ES-I3 (cell line): ENCODE measurements at regions not wholly inside any gene's neighbourhood (a gene's known extent, or its start where the extent isn't known, plus 50 kb on each side); places are given as distances from the start of the nearest gene placed in this dataset.

ENCODE experiments used
- H3K36me3 ChIP-seq: 2 replicates; pipeline ENCODE4 v1.6.1; 2013; ENCODE audit warnings: mild to moderate bottlenecking, low read length, control low read depth, moderate library complexity; ENCODE audit not compliant: insufficient read depth
- H3K4me1 ChIP-seq: 2 replicates; pipeline ENCODE4 v1.6.1; 2013; ENCODE audit warnings: mild to moderate bottlenecking, control low read depth, low read length; ENCODE audit not compliant: insufficient read depth
- H3K9ac ChIP-seq: 2 replicates; pipeline ENCODE4 v1.6.1; 2013; ENCODE audit warnings: low read depth, mild to moderate bottlenecking, low read length, moderate library complexity
- H3K9me3 ChIP-seq: 2 replicates; pipeline ENCODE4 v1.6.1; 2013; ENCODE audit warnings: mild to moderate bottlenecking, low read length, moderate library complexity; ENCODE audit not compliant: control insufficient read depth, insufficient read depth

DNA sequence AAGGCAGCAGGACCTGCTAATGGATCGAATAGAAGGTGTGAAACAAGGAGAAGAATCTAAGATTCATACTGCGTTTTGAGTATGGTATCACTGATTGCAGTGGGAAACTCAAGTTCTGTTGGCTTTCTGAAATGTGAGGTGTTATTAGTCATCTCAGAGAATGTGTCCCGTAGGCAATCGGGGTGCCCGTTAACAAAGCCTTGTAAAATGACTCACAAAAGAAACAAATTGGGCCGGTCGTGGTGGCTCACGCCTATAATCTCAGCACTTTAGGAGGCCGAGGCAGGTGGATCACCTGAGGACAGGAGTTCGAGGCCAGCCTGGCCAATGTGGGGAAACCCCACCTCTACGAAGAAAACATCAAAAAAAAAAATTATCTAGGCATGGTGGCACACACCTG is 118.2 kb upstream of the C7orf33 start:
- no peaks in the 10 kb centered on the region for H3K9me3 ChIP-seq
- H3K9ac ChIP-seq, result no peak overlapping the region
- no peaks in the 10 kb centered on the region for H3K36me3 ChIP-seq
- H3K4me1 ChIP-seq, result no peaks in the 10 kb centered on the region

DNA sequence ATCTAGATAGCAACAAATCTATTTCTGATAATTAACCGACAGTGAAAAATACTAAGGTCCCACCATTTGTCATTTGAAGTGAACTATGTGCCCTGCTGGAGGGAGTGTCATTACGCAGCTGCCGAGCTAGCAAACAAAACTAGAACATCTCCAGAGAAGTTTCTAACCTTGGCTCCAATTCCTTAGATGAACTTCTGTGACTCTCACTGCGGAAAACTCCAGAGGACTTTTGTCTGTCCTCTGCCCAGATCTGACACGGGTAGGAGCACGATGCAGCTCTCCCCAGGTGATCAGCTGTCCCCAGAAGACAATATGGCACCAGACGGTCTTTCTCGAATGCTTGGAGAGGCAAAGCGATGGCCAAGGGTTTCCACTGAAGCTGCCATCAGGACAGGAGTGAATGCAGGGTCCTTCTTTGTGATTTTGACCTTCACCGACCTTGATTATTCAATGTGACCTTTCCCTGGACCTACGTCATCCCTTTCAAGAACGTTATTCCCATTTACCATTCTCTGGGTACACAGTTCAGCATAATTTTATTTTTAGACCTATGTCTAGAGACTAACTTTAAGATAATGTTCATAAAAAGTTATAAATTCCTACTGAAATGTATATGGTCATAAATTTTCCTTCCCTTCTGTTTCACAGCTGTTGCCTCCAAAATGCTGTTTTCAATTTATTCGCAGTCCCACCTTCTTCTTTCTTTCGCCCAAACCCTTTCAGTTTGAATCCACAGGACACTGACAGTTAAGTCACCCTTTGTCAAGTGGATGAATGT is 116.7 kb upstream of the C7orf33 start:
- Histone ChIP-seq H3K9me3 (no peaks in the 10 kb centered on the region), H3K9ac (no peak overlapping the region), H3K4me1 (peaks cover 5% of the 10 kb centered on the region), H3K36me3 (no peaks in the 10 kb centered on the region)

- H3K36me3 ChIP-seq, result no peaks in the 10 kb centered on the region
- H3K9me3 ChIP-seq, result no peaks in the 10 kb centered on the region
- peaks cover 10% of the 10 kb centered on the region for H3K4me1 ChIP-seq
- H3K9ac ChIP-seq, result no peak overlapping the region
Measured at GRCh38 chr7:148474481-148475025, 116.0 kb upstream of the C7orf33 start.

GRCh38 chr7:148478551-148478950 is 112.0 kb upstream of the C7orf33 start:
- Histone ChIP-seq H3K9ac (no peak overlapping the region), H3K4me1 (peaks cover 10% of the 10 kb centered on the region), H3K36me3 (no peaks in the 10 kb centered on the region), H3K9me3 (no peaks in the 10 kb centered on the region)

- H3K4me1 ChIP-seq, result peaks cover 10% of the 10 kb centered on the region
- H3K9ac ChIP-seq, result no peak overlapping the region
- no peaks in the 10 kb centered on the region for H3K9me3 ChIP-seq
- no peaks in the 10 kb centered on the region for H3K36me3 ChIP-seq
Measured at GRCh38 chr7:148480479-148481146, 110.0 kb upstream of the C7orf33 start.

DNA sequence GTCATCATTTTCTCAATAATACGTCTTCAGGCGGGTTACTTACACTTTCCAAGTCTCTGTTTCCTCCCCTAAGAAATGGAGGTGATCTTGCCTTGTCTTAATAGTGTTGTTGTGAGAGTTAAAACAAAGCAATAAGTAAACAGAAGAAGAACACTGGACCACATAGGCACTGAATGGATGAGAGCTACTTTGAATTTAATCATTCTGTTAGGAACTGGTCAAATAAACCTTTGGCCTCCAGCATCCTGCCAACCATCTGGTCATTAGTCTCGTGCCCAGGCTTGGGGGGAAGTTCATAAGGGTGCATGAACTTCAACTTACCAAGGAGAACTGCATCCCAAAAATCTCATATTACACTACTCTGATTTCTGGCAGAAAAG is 109.4 kb upstream of the C7orf33 start:
- Histone ChIP-seq H3K9me3 (no peaks in the 10 kb centered on the region), H3K36me3 (no peaks in the 10 kb centered on the region), H3K9ac (no peak overlapping the region), H3K4me1 (peaks cover 10% of the 10 kb centered on the region)

GRCh38 chr7:148481971-148482626 is 108.5 kb upstream of the C7orf33 start:
- no peaks in the 10 kb centered on the region for H3K36me3 ChIP-seq
- H3K4me1 ChIP-seq, result peaks cover 10% of the 10 kb centered on the region
- no peaks in the 10 kb centered on the region for H3K9me3 ChIP-seq
- no peak overlapping the region for H3K9ac ChIP-seq

GRCh38 chr7:148483515-148484308 is 106.9 kb upstream of the C7orf33 start:
- Histone ChIP-seq H3K36me3 (no peaks in the 10 kb centered on the region), H3K4me1 (peaks cover 7% of the 10 kb centered on the region), H3K9ac (no peak overlapping the region), H3K9me3 (no peaks in the 10 kb centered on the region)

- H3K9ac ChIP-seq, result no peak overlapping the region
- no peaks in the 10 kb centered on the region for H3K9me3 ChIP-seq
- no peaks in the 10 kb centered on the region for H3K36me3 ChIP-seq
- no peaks in the 10 kb centered on the region for H3K4me1 ChIP-seq
Measured at GRCh38 chr7:148484486-148484885, 106.1 kb upstream of the C7orf33 start.

- Histone ChIP-seq H3K4me1 (no peaks in the 10 kb centered on the region), H3K36me3 (no peaks in the 10 kb centered on the region), H3K9me3 (no peaks in the 10 kb centered on the region), H3K9ac (no peak overlapping the region)
Measured at GRCh38 chr7:148485618-148486017, 104.9 kb upstream of the C7orf33 start.

GRCh38 chr7:148486937-148487336 is 103.6 kb upstream of the C7orf33 start:
- H3K9me3 ChIP-seq, result no peaks in the 10 kb centered on the region
- no peaks in the 10 kb centered on the region for H3K4me1 ChIP-seq
- H3K36me3 ChIP-seq, result no peaks in the 10 kb centered on the region
- no peak overlapping the region for H3K9ac ChIP-seq

- no peaks in the 10 kb centered on the region for H3K4me1 ChIP-seq
- H3K9ac ChIP-seq, result no peak overlapping the region
- H3K36me3 ChIP-seq, result no peaks in the 10 kb centered on the region
- no peaks in the 10 kb centered on the region for H3K9me3 ChIP-seq
Measured at GRCh38 chr7:148487912-148488311, 102.7 kb upstream of the C7orf33 start.

DNA sequence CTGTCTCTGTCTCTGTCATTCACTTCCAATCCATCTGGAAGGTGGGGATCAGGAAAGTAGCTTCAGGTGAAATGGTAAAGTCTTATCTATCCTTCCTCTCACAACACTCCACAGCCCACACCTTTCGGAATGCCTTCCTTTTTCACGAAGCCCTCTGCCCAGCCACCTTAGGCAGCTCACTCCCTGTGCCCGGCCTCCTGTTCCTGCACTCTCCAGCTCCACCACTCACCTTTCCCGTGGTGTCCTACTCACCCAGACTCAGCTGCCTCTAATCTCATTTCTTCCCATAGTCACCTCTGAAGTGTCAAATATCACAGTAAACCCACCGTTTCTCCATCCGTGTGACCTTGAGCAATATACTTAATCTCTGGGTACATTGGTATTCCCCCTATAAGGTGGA is 100.9 kb upstream of the C7orf33 start:
- H3K9ac ChIP-seq, result no peak overlapping the region
- no peaks in the 10 kb centered on the region for H3K9me3 ChIP-seq
- H3K36me3 ChIP-seq, result no peaks in the 10 kb centered on the region
- no peaks in the 10 kb centered on the region for H3K4me1 ChIP-seq
